ENCODE measurements at regions not wholly inside any gene's neighbourhood (a gene's known extent, or its start where the extent isn't known, plus 50 kb on each side); places are given as distances from the start of the nearest gene placed in this dataset.

DNA sequence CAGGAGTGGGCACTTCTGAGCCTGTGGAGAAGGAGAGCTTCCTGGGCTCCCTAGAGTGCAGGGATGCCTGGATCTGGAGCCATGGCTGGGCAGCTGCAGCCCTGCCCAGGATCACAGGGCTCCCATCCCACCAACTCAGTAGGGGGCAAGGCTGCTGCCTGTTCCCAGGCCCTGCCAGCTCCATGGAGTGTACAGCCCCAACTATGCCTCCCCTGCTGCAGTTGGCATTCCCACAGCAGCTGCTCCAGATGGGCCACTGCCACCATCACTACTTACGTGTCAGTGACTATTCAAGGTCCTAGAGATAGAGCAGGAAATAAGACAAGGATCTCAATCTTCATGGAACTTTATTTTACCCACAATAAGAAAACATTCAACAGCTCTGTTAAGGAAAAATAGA is 107.1 kb upstream of the TNPO1 start (continued):
- TF ChIP-seq RBBP5 (IDR thresholded peaks at IDR 0.05; ENCODE audit: borderline replicate concordance, low read depth, low read length) (no peak), CBX8 (IDR thresholded peaks at IDR 0.05; ENCODE audit: borderline replicate concordance, low read depth, low read length) (no peak), CEBPB (IDR thresholded peaks at IDR 0.05; ENCODE audit: low read depth, low read length) (no peak)

Data from H1 (cell line).